Activated naive CD4-positive, alpha-beta T cell treated with anti-CD3 and anti-CD28 coated beads, Interleukin-2, amount 10 ng/mL, durations not matched to agents 7 days and 5 days (primary cell): ENCODE measurements at regions not wholly inside any gene's neighbourhood (a gene's known extent, or its start where the extent isn't known, plus 50 kb on each side); places are given as distances from the start of the nearest gene placed in this dataset.

ENCODE experiments used
- CTCF ChIA-PET: fragments of 350-600 bp; sonication (Branson Sonifier 250); formaldehyde crosslinking; loops from one replicate; lab custom pipeline; 2021; ENCODE audit warnings: antibody characterized with exemption; lab: Charles Lee
- DNase-seq: peaks from one replicate; pipeline ENCODE4 v3.0.0-alpha.2; 2020
- H3K27ac Mint-ChIP-seq: one replicate; pipeline ENCODE4 v1.8.0; 2021; ENCODE audit warnings: mild to moderate bottlenecking, moderate library complexity, mixed read lengths
- H3K27me3 Mint-ChIP-seq: one replicate; pipeline ENCODE4 v1.8.0; 2021; ENCODE audit warnings: mild to moderate bottlenecking, mixed read lengths
- H3K36me3 Mint-ChIP-seq: one replicate; pipeline ENCODE4 v1.8.0; 2021; ENCODE audit warnings: mixed read lengths
- H3K4me1 Mint-ChIP-seq: one replicate; pipeline ENCODE4 v1.8.0; 2021; ENCODE audit warnings: mixed read lengths
- H3K4me3 Mint-ChIP-seq: one replicate; pipeline ENCODE4 v1.8.0; 2021; ENCODE audit warnings: mild to moderate bottlenecking, moderate library complexity, mixed read lengths
- H3K9me3 Mint-ChIP-seq: one replicate; pipeline ENCODE4 v1.8.0; 2021; ENCODE audit warnings: mixed read lengths

DNA sequence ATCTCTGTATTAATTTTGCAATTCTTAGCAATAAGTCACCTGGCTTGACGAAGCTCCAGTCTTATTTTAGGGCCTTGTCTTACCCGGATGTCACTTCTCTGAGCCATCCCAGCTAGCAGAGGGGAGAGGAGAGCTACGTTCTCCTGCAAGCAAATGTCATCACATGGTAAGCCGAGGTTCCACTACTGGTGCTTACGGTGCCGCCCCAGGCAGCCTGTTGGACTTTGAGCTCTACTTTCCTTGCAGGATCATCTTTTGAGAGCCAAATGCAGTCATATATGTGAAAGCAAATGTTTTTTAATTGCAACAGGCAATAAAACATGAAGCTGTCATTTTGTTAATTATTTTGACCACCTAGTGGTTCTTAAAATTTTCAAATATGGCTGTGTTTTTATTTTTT, 140.9 kb downstream of the FAM43A start:
- CTCF ChIA-PET: no interaction called here
- H3K36me3 Mint-ChIP-seq: no peaks in the 10 kb centered on the region
- H3K4me3 Mint-ChIP-seq: no peak overlapping the region
- H3K27me3 Mint-ChIP-seq: peaks cover 5% of the 10 kb centered on the region
- no peak for DNase-seq
- H3K9me3 Mint-ChIP-seq: peaks cover 2% of the 10 kb centered on the region
- no peaks in the 10 kb centered on the region for H3K4me1 Mint-ChIP-seq
- no peak overlapping the region for H3K27ac Mint-ChIP-seq

DNA sequence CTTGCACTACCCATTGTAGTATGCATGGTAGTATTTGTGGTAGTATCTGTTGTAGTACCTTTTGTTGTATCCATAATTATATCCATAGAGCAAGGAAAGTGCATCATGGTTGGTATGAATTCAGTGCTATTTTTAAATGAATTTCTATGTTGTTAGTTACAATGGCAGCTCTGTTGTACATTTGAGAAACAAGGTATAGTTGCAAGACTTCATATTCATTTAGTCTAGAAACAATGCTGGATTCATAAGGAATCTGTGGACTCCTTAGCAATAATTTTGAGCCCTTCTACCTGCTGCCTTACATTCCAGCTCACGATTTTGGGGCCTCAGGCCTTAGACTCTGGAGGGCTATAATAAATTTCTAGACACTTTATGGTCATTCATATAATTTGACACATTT, 141.8 kb downstream of the FAM43A start:
- CTCF ChIA-PET: no interaction called here
- Mint-ChIP-seq H3K27ac (no peak overlapping the region), H3K9me3 (peaks cover 2% of the 10 kb centered on the region), H3K36me3 (no peaks in the 10 kb centered on the region), H3K27me3 (peaks cover 5% of the 10 kb centered on the region), H3K4me1 (no peaks in the 10 kb centered on the region), H3K4me3 (no peak overlapping the region)
- DNase-seq: no peak

DNA sequence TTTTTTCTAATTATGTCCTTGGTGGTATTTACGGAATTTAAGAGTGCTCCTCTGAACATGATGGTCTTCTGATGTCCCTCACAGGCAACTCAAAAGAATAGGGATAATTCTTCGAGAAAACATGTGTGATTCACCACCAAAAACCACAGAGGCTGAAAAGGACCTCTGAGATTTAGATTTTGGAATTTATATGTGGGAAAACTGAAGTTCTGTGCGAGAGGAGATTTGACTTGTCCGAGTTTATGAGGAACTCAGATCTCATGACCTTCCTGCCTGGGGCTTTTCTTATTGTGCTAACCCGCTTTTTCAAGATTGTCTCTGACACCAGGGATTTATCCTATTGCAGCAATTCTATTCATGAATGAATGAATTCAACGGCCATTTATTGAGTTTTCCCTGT, 142.4 kb downstream of the FAM43A start:
- CTCF ChIA-PET: no interaction called here
- no peaks in the 10 kb centered on the region for H3K4me1 Mint-ChIP-seq
- no peak overlapping the region for H3K27ac Mint-ChIP-seq
- H3K36me3 Mint-ChIP-seq: no peaks in the 10 kb centered on the region
- DNase-seq: no peak
- no peak overlapping the region for H3K4me3 Mint-ChIP-seq
- H3K27me3 Mint-ChIP-seq: no peaks in the 10 kb centered on the region
- H3K9me3 Mint-ChIP-seq: peaks cover 2% of the 10 kb centered on the region

DNA sequence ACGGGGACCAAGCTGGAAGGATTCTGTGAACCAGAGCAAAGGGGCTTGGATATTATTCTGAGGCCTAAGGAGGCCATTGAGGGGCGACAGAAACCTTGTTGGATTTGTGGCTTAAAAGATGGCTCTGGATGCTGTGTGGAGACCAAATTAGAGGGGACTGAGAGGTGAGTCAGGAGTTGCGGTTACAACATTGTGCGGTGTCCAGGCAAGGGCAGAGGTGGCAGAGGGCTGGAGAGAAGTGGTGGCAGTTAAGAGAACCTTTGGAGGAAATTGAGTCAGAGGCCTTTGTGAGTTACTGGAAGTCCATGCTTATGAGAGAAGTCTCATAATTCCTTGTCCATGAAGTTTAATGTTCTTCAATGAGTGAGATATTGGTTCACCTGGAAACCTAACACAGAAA, 143.2 kb downstream of the FAM43A start:
- Mint-ChIP-seq H3K4me3 (no peak overlapping the region), H3K9me3 (peaks cover 2% of the 10 kb centered on the region), H3K36me3 (no peaks in the 10 kb centered on the region), H3K27me3 (no peaks in the 10 kb centered on the region), H3K27ac (no peak overlapping the region), H3K4me1 (no peaks in the 10 kb centered on the region)
- CTCF ChIA-PET: no interaction called here
- no peak for DNase-seq

DNA sequence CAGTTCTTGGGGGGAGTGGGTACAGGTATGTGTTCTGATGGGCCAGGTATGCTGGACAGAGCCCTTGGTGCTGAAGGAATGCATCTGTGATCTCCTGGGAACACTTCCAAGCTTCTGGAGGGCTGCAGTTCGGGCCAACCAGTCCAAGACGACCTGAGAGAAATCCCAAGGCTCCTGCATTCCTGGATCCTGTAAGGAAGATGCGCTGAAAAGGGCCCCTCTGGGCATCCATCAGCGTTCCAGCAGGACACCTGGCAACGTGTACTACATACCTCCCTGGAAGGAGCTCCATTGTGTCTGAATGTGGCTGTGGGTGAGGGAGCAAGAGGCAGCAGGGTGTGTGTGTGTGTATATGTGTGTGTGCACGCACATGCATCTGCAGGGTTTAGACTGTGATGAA, 144.7 kb downstream of the FAM43A start:
- H3K4me1 Mint-ChIP-seq: no peaks in the 10 kb centered on the region
- no peak overlapping the region for H3K4me3 Mint-ChIP-seq
- H3K27ac Mint-ChIP-seq: no peak overlapping the region
- H3K36me3 Mint-ChIP-seq: no peaks in the 10 kb centered on the region
- CTCF ChIA-PET: interaction anchor here (0.9 kb wide), 1 partner anchor 277 kb away, joined by 3 read pairs; no protein-coding TSS in a partner anchor
- DNase-seq: no peak
- no peaks in the 10 kb centered on the region for H3K27me3 Mint-ChIP-seq
- H3K9me3 Mint-ChIP-seq: peaks cover 2% of the 10 kb centered on the region

DNA sequence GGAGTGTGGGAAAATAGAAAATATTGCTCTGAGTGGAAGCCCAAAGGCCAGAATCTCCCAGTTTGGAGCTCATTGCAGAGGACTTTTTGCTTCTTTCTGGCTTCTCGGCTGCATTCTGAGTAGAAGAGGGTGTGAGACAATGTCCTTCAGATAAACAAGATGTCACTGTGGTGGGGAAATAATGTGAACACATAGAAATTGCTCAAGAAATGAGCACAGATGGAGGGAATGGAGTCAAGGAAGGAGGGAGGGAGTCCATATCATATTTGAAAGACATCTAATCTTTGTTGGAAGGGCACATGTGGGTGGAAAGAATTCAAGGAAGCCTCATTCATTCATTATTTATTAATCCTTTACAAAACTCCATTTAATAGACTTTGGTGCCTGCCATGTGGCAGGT, 145.3 kb downstream of the FAM43A start:
- peaks cover 2% of the 10 kb centered on the region for H3K9me3 Mint-ChIP-seq
- H3K27me3 Mint-ChIP-seq: no peaks in the 10 kb centered on the region
- no peaks in the 10 kb centered on the region for H3K36me3 Mint-ChIP-seq
- DNase-seq: no peak
- no peak overlapping the region for H3K4me3 Mint-ChIP-seq
- no peaks in the 10 kb centered on the region for H3K4me1 Mint-ChIP-seq
- CTCF ChIA-PET: interaction anchor here (0.9 kb wide), 1 partner anchor 276 kb away, joined by 3 read pairs; no protein-coding TSS in a partner anchor
- no peak overlapping the region for H3K27ac Mint-ChIP-seq

DNA sequence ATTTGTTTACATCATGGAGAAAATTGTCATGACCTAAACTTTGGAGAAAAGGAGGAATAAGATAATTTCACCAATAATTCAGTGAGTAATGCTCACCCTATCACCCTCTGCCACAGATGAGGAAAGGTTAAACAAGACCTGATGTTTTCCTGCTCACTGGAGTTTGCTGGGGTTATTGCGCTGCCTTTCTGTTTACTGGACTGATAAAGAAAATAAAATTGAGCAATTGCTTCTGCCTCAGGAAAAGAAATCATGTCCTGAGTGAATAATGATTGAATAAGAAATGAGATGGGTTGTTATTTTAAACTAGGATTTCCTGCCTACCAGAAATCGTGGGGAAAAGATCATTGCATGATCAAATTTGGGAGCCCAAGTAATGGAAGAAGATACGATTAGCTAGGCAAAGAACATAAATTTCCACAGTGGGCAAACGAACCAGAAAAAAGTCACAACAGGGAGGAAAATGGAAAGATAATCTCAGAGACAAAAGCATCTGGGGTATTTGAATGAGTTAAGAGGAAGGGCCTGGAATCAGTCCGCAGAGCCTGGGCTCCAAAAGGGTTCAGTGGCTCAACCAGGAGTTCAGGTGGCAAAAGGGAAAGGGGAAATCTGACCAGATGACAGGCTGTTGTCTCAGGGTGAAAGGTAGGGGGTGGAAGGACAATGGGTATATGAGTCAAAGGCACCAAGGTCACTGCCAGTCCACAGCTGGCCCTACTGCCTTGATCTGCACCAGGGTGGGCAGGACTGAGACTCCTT, 146.8 kb downstream of the FAM43A start:
- H3K9me3 Mint-ChIP-seq: peaks cover 2% of the 10 kb centered on the region
- no peak overlapping the region for H3K4me3 Mint-ChIP-seq
- H3K36me3 Mint-ChIP-seq: no peaks in the 10 kb centered on the region
- H3K27me3 Mint-ChIP-seq: peaks cover 2% of the 10 kb centered on the region
- H3K27ac Mint-ChIP-seq: no peak overlapping the region
- DNase-seq: no peak
- H3K4me1 Mint-ChIP-seq: no peaks in the 10 kb centered on the region
- CTCF ChIA-PET: no interaction called here

DNA sequence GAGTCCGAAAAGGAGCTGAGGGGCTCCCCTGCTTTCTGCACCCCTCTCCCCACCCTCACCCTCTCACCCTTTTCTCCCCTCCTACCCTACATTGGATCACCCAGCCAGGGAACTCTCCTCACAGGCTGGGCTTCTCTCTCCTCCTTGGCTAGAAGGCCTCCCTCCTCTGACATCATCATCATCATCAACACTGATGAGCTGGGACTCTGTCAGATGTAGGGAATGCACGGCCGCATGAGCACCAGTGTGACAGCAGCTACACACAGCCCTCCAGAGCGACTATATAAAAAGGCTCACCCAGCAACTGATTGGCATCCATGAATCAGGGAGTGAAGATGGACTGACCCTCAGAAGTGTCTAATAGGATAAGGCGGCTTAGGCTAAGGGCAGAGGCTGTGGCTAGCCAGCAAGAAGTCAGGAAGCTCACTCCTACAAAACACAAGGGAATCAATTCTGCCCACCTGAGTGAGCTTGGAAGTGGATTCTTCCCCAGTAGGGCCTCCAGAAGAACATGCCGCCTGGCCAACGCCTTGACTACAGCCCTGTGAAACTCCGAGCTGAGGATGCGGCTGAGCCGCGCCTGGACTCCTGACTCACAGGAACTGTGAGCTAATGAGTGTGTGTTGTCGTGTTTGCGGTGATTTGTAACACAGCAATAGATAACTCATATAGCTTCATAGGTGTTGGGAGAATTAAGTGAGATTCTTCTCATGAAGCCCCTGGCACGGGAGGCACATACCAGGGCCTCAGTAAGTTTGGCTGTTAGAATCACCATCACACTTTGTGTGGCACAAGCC, 147.6 kb downstream of the FAM43A start:
- Mint-ChIP-seq H3K27me3 (peaks cover 4% of the 10 kb centered on the region), H3K4me3 (no peak overlapping the region), H3K27ac (no peak overlapping the region), H3K36me3 (no peaks in the 10 kb centered on the region), H3K4me1 (no peaks in the 10 kb centered on the region), H3K9me3 (peaks cover 2% of the 10 kb centered on the region)
- DNase-seq: no peak
- CTCF ChIA-PET: no interaction called here

GRCh38 chr3:194836661-194837060, 151.0 kb downstream of the FAM43A start:
- H3K4me1 Mint-ChIP-seq: no peaks in the 10 kb centered on the region
- H3K9me3 Mint-ChIP-seq: no peaks in the 10 kb centered on the region
- H3K36me3 Mint-ChIP-seq: no peaks in the 10 kb centered on the region
- peaks cover 4% of the 10 kb centered on the region for H3K27me3 Mint-ChIP-seq
- CTCF ChIA-PET: no interaction called here
- DNase-seq: no peak
- H3K4me3 Mint-ChIP-seq: no peak overlapping the region
- H3K27ac Mint-ChIP-seq: no peak overlapping the region

GRCh38 chr3:194837457-194838127, 151.9 kb downstream of the FAM43A start:
- Mint-ChIP-seq H3K27ac (no peak overlapping the region), H3K36me3 (no peaks in the 10 kb centered on the region), H3K4me3 (no peak overlapping the region), H3K4me1 (no peaks in the 10 kb centered on the region), H3K27me3 (peaks cover 4% of the 10 kb centered on the region), H3K9me3 (no peaks in the 10 kb centered on the region)
- DNase-seq: no peak
- CTCF ChIA-PET: no interaction called here

- Mint-ChIP-seq H3K4me3 (no peak overlapping the region), H3K4me1 (no peaks in the 10 kb centered on the region), H3K27ac (no peak overlapping the region), H3K36me3 (no peaks in the 10 kb centered on the region), H3K27me3 (peaks cover 4% of the 10 kb centered on the region), H3K9me3 (no peaks in the 10 kb centered on the region)
- CTCF ChIA-PET: no interaction called here
- no peak for DNase-seq
Measured at GRCh38 chr3:194838236-194838635, 152.6 kb downstream of the FAM43A start.

GRCh38 chr3:194840661-194841514, 155.2 kb downstream of the FAM43A start:
- no peak for DNase-seq
- no peaks in the 10 kb centered on the region for H3K9me3 Mint-ChIP-seq
- H3K4me3 Mint-ChIP-seq: no peak overlapping the region
- H3K27me3 Mint-ChIP-seq: peaks cover 4% of the 10 kb centered on the region
- CTCF ChIA-PET: no interaction called here
- H3K36me3 Mint-ChIP-seq: no peaks in the 10 kb centered on the region
- H3K27ac Mint-ChIP-seq: no peak overlapping the region
- no peaks in the 10 kb centered on the region for H3K4me1 Mint-ChIP-seq

GRCh38 chr3:194841515-194841841, 155.8 kb downstream of the FAM43A start:
- Mint-ChIP-seq H3K27me3 (peaks cover 4% of the 10 kb centered on the region), H3K4me3 (no peak overlapping the region), H3K36me3 (no peaks in the 10 kb centered on the region), H3K9me3 (no peaks in the 10 kb centered on the region), H3K4me1 (no peaks in the 10 kb centered on the region), H3K27ac (no peak overlapping the region)
- CTCF ChIA-PET: no interaction called here
- no peak for DNase-seq

GRCh38 chr3:194843556-194843955, 157.9 kb downstream of the FAM43A start:
- CTCF ChIA-PET: no interaction called here
- DNase-seq: no peak
- H3K4me3 Mint-ChIP-seq: no peak overlapping the region
- H3K27ac Mint-ChIP-seq: no peak overlapping the region
- H3K9me3 Mint-ChIP-seq: no peaks in the 10 kb centered on the region
- H3K27me3 Mint-ChIP-seq: no peaks in the 10 kb centered on the region
- H3K4me1 Mint-ChIP-seq: no peaks in the 10 kb centered on the region
- H3K36me3 Mint-ChIP-seq: no peaks in the 10 kb centered on the region
